Putamen (tissue), 1 donor: ENCODE measurements at regions not wholly inside any gene's neighbourhood (a gene's known extent, or its start where the extent isn't known, plus 50 kb on each side); places are given as distances from the start of the nearest gene placed in this dataset.
A peak's percentile ranks its signal among the peaks of the same experiment; 100 is the strongest.
"Not testable (repeated sequence)": the region's sequence is repeated elsewhere in the genome, so short reads cannot be mapped to it uniquely, and the experiment has no call there.

Experiments
- DNase-seq: peaks from one replicate; pipeline ENCODE4 v3.0.0-alpha.2; 2016; ENCODE audit warnings: low spot score

DNA sequence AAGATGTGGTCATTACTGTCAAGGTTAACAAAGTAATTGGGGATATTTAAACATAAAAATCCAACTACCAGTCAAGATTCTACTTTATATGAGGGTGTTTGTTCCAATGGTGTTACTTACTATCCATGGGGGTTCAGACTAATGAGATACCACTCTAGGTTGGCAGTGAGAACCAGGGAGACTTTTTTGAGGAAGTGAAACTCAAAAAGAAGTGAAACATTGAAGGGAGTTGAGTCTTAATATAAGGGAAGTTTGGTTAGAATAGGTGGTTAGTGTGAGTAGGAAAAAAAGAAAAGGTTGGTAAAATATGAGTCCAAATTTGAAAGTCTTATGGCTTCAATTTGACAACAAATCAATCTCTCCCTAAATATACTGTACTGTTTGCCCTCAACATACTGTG is 123.6 kb upstream of the ANK3 start:
- DNase-seq = no peak

DNA sequence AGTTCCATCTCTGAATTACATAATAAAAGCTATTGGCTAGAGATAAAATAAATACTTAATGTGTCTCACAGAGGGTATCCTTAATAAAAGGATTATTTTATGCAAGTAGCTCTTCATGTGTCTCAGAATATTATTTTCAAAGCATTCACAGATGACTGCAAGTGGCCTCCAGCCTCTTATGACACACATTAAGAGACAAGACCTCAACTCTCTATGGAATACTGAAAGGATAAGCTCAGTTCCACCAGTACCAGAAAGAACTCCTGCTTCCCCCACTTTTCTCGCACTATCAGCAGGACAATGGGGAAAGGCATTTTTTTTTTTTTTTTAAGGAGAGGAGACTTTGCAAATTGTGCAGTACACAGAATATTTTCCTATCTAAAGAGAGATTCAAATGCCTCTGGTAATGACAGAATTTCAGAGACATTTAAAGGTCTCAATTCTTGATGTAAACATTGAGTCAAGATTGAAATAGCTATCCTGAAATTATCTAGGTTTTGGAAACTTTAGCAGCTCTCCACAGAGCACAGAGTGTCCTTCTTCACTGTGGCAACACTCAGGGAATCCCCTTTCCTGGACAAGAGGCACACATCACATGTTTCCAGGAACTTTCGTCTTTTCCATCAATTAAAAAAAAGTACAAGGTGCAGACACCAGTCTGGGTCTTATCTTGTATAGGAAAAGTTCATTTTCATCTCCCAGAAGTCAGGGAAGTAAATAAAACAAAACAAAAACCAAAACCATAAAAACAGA is 122.0 kb upstream of the ANK3 start:
- no peak for DNase-seq

DNA sequence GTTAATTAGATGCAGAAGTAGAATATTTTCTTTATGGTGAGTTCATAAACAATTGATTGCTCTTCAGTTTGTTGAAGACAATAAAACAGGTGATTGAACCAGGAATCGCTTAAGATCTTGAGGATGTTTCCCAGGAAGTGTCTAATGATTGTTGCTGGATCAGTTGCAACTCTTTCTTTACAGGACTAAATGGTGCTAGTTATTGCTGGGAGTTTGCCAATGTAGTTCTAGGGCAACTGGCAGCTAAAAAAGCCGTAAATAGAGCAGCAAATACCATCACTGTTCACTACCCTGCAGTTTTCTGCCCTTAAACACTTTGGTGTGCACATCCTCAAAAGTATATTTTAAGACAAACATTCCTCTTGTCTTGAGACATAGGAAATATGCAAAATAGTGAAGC is 119.2 kb upstream of the ANK3 start:
- DNase-seq = no peak

DNA sequence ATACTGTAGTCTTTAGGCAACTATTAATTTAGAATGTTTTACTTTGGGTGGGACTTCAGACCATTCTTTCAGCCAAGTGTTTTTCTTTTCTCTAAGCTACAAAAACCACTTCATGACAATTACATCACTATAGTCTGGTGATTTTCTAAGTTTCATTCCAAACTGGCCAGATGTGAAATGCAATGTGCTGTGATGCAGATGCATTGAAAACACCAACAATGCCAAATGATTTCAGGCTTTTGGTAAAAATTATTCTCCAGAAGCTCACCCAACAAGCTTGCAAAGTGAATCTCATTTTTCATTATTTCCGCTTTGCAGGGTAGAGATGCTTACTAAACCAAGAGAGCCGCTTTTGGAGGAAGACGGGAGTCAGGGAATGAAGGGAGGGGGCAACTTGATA is 118.4 kb upstream of the ANK3 start:
- DNase-seq = peak; percentile 82

DNA sequence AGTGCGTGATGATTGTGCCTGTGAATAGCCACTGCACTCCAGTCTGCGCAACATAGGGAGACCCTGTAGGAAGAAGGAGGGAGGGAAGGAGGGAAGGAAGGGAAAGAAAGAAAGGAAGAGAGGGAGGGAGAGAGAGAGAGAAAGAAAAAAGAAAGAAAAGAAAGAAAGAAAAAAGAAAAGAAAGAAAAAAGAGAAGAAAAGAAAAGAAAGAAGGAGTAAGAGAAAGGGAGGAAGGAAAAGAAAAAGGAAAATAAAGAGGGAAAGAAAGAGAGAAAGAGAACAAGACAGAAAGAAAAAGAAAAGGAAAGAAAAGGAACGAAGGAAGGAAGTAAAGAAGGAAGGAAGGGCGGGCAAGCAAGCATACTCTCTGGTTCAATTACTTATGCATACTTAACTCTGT is 112.9 kb upstream of the ANK3 start:
- DNase-seq = no peak

DNA sequence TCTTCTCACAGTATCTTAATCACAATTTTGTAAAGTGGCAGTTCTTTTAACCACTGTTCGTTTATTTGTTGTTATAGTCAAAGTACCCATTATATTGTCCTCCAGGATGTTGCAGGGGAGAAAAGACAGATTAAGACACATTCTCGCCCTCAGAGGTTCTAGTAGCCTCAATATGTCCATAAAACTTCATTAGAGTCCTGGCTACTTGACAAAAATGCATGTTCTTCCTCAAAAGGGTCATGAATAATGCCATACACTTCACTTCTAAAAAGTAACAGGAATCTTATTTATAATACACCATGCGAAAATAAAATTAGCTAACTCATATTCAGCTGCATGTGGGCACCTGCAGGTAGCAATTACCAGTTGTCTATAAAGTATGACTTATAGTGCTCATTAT is 109.3 kb upstream of the ANK3 start:
- DNase-seq = no peak

DNA sequence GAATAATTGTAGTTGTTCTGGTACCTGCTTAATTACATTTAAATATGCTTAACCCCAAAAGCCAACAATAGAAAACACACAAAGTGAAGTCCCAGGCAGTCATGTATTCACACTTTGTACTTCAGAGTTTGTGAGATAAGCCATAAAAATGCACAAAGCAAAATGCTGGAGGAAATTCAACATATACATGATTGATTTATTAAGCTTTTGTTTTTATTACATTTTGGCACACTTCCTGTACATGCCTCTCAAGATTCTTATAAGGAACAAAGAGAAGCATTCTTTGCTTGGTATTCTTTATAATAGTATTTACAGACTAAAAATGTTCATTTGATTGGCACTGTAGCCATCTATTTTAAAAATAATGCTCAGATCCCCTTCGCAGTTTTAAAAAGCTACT is 107.7 kb upstream of the ANK3 start:
- no peak for DNase-seq

DNA sequence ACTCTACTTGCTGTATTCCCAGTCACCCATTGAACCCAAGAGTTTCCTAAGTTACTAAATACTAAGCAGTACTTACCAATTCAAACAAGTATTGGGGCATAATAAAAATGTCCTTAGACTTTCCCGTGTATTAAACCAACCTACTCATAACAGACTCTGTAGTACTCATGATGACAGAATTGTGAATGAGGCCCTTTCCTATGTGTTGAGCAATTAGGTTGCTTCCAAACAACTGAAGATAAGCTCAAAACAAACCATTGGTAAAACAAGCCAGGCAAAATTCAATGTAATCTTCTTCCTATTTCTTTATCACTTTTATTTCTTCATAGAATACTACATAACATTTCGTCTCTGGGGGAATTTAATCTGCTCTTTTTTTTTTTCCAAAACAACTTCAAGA is 106.5 kb upstream of the ANK3 start:
- no peak for DNase-seq

DNA sequence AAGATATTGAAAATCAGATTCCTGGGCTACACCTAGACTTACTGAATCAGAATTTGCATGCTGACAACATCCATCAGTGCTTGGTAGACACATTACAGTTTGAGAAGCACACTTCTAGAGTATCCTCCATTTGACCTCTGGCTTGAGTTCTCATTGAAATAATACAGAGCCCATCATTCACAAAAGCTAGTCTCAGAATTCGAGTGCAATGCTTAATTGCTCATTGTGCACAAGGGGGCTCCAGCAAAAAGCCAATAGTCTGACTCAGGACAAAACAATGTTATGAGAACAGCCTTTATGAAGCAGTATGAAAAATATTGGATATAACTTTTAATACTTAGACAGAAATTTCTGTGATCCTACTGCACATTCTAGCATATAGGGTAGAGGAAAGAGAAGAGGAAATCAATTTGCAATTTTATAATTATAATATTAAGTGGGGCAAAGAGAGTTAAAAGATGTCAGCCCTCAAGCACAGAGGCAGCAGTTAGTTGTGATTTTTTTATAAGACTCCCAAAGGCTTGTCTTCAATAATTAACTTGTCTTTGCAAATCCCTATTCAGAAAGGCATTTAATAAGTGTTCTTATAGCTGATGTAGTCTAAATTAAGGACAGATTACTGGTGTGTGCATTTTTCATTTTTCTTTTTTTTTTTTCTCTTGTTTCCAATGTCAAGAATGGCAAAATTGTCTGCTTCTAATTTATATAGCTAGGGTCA is 105.8 kb upstream of the ANK3 start:
- peak; percentile 72 for DNase-seq

DNA sequence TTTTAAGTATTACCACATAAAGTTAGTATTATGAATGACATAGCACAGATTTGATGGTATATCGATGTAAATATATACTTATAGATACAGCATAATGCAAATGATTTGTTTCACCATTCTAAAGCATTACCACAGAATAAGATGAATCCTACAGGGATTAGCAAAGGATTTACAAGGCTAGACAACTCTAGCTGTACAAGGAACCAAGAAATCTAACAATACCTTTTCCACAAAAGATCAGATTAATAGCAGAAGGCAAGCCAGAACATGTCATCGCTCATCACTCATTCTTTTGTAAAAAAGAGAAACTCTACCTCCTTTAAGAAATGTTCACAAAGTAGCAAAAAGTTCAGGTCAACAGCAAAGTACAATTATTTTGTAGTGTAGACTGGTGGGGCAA is 105.1 kb upstream of the ANK3 start:
- DNase-seq = no peak

DNA sequence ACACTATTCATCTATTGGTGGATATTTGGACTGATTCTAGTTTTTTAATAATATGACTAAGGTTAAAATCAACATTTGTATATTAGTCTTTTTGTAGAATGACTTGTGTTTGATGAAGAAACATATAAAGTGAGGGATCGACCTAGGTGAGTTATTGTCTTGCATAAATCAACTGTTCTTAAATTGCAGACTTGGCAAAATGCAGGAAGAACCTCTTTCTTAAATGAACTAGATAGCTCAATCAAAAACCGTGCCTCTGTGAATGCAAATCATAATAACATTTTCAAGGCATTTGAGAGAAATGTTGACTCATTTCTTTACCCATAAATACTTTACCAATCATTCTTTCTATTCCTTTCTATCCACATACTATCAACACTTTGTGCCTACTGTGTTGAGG is 101.5 kb upstream of the ANK3 start:
- no peak for DNase-seq

DNA sequence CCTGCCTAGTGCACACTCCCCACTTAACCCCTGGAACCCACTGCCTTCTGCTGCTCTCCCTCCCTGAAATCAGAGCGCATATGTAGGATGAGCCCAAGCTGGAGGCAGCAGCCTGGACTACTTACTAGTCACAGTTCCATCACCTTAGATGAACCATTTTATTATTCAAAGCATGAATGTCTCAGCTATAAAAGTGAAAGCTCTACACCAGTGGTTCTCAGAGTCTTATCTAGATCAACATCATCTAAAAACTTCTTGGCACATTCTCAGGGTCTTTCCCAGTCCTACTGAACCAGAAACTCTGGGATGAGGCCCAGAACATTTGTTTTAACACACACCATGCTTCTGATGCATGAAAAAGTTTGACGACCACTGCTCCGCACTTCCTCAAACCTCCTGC is 100.3 kb upstream of the ANK3 start:
- no peak for DNase-seq

DNA sequence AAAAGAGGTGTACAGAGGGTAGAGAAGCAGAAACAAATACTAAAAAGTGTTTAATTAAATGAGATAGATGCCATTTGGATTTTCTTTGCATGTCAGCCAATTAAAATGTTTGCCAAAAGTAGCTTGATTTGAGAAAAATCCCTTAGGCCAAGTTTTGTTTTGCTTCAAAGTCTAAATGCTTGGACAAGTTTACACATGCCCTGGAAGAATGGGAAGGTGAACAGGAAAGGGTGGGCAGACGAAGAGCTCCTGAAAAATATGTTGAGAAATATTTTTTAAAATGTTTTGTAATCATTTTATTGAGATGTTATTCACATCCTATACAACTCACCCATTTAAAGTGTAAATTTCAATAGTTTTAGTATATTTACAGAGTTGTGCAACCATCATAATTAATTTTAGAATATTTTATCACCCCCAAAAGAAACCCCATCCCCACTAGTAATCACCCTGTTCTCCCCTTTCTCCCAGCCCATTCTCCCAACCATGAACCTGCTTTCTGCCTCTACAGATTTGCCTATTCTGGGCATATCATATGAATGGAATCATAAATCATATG is 98.5 kb upstream of the ANK3 start:
- DNase-seq = no peak

DNA sequence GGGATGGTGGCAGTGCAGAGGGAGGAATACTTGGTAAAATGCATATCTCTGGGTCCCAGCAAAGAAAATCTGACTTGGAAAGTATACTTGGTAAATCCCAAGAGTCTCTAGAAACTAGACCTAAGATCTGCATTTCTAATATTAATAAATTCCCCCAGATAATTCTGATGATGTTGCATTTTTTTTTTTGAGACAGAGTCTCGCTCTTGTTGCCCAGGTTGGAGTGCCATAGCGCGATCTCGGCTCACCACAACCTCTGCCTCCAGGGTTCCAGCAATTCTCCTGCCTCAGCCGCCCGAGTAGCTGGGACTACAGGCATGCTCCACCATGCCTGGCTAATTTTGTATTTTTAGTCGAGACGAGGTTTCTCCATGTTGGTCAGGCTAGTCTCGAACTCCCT is 97.9 kb upstream of the ANK3 start:
- DNase-seq = no peak

DNA sequence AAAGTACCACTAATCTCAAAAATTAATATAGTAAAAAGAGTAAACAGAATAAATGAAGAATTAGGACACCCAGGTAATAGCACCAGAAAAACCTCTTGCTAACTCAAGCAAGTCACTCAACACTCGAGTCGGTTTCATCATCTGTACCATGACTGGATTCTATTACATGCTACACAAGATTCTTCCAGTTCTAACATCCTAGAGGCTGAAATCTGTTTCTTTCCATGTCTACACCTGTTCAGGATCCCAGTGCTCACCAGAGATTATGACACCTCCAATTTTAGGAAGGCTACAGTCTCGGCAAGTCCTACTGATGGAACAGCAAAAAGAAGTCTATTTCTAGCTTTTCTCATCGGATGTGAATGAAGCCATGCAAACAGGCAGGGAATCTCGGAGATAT is 95.3 kb upstream of the ANK3 start:
- no peak for DNase-seq

DNA sequence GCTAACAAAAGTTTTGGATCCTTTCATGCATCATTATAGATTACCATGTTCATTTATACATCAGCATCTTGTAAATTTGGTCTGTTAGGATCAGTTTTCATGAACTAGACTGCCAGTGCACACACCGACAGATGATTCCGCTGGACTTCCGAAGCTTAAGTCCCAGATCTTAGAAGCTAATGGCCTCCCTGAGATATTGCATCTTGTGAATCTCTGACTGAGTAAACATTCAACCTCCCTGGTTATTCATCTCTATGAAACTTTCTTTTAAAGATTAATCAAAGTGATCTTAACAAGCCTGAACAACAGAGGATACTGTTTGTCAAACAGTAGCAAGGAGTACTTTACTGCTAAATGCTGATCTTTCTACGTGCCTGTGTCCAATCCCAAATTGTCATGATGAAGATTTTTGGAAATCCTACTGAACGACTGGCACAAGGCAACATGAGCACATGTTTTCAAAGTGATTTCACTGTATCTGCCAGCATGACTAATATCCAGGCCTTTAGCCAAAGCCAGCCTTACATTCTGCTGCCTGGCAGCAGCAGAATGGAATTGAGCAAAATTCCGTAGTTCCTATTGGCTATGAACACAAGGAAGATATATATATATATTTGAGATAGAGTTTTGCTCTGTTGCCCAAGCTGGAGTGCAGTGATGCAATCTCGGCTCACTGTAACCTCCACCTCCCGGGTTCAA is 91.3 kb upstream of the ANK3 start:
- DNase-seq = peak; percentile 84

DNA sequence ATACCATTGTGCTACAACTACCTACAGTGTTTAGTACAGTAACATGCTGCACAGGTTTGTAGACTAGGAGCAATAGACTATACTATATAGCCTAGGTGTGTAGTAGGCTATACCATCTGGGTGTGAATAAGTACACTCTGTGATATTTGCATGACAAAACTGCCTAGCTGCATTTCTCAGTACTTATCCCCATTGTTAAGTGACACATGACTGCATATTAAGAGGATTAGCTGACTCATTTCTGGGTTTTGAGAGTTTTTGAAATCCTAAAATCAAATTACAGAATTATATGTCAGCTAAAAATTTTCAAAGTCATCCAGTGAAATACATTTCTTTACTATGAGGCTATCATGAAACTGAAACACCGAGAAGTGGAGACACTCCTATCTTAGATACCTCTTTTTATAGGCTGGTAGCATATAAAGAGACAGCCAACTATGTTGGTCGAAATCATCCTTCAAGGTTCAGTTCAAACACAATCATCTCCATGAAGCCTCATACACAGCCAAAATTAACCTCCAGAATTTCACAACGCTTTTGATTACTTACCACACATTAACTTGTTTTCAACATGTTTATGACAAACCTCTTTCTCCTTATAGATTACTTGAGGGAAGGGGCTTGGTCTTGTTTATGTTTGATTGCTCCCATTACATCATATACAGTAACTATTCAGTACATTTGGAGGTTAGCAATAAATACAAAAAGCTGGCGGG is 89.8 kb upstream of the ANK3 start:
- DNase-seq = peak; percentile 59

DNA sequence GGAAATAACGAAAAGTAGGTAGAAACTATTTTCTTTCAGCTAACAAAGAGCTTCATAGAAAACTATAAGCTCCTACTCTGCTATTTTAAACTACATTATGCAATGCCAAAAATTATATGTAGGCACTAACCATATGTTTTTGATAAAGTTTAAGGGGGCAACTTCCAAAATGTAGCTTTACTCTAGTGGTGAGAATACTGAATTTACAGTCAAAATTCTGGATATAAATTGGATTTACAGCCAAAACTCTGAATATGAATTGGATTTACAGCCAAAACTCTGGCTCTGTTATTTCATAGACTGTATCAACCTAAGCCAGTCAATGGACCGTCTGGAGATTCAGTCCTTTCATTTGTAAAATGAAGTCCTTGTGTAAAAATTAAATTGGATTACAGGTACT is 86.8 kb upstream of the ANK3 start:
- DNase-seq = no peak

DNA sequence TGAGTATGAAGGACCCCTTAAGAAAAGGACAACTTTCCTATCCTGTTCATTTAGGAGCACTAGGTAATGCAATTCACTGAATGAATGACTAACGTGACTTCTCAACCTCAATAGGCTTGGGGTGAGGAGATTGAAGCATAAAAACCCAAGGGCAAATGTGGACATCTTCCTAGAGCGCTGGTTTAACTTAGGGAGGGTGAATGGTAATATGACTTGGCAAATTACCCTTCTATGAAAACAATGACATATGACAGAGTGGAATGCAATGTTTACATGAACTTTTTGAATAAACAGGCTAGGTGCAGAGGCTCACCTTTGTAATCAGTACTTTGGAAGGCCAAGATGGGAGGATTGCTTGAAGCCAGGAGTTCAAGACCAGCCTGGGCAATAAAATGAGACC is 83.9 kb upstream of the ANK3 start:
- no peak for DNase-seq

DNA sequence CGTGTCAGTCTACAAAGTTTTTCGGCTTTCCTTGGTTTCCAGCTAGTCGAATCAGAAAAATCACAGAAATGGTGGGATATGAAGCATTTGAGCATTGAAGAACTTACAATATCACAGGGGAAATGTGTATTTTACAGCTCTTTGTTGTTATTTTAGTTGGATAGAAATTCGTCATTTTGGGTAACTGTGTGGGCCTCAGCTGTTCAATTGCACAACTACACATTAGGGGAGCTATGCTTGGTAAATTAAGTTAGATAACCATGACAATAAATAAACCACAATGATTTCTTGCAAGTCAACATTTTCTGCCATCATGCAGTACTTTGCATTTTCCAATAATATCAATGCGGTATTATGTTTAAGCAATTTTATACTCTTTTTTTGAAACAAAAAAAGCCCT is 80.4 kb upstream of the ANK3 start:
- DNase-seq = no peak

DNA sequence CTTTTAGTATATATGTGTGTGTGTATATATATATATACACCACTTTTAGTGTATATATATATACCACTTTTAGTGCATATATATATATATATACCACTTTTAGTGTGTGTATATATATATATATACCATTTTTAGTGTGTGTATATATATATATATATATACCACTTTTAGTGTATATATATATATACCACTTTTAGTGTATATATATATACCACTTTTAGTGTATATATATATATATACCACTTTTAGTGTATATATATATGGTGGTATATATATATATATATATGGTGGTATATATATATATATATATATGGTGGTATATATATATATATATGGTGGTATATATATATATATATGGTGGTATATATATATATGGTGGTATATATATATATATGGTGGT is 79.5 kb upstream of the ANK3 start:
- DNase-seq = not testable (repeated sequence)

DNA sequence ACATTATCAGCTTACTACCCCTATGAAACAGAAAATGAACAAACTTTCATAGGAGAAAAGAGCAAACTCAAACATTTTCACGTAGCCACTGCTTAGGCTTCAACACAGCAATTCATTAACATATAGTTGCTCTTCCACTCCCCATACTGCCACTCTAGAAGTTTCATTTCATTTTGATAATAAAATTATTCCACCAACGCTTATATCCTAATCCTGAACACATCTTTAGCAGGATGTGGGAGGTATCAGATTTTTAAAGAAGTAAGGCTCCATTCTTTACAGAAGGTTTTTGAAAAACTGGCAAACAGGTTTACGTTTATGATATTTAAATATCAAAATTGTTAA is 77.5 kb upstream of the ANK3 start:
- peak; percentile 53 for DNase-seq
